CD4-positive, alpha-beta T cell treated with Interferon gamma for 1 hour (primary cell): ENCODE measurements at regions not wholly inside any gene's neighbourhood (a gene's known extent, or its start where the extent isn't known, plus 50 kb on each side); places are given as distances from the start of the nearest gene placed in this dataset.

Source experiments
- DNase-seq: peaks from one replicate; pipeline ENCODE4 v3.0.0-alpha.2; 2020

- DNase-seq: no peak
Observed at GRCh38 chr2:18171191-18172139, 293.0 kb downstream of the KCNS3 start.

GRCh38 chr2:18170642-18171041 lies 292.2 kb downstream of the KCNS3 start:
- no peak for DNase-seq

- no peak for DNase-seq
Observed at GRCh38 chr2:18169893-18170175, 291.4 kb downstream of the KCNS3 start.

GRCh38 chr2:18169121-18169892 lies 290.8 kb downstream of the KCNS3 start:
- no peak for DNase-seq

- no peak for DNase-seq
Observed at GRCh38 chr2:18167871-18168270, 289.4 kb downstream of the KCNS3 start.

GRCh38 chr2:18161681-18162080 lies 283.2 kb downstream of the KCNS3 start:
- DNase-seq: no peak

- no peak for DNase-seq
Observed at GRCh38 chr2:18159896-18160295, 281.4 kb downstream of the KCNS3 start.

- no peak for DNase-seq
Observed at GRCh38 chr2:18156421-18156820, 278.0 kb downstream of the KCNS3 start.

- DNase-seq: no peak
Observed at GRCh38 chr2:18156002-18156401, 277.5 kb downstream of the KCNS3 start.

- no peak for DNase-seq
Observed at GRCh38 chr2:18154812-18155211, 276.3 kb downstream of the KCNS3 start.

GRCh38 chr2:18154259-18154658 lies 275.8 kb downstream of the KCNS3 start:
- DNase-seq: no peak

GRCh38 chr2:18153741-18154140 lies 275.3 kb downstream of the KCNS3 start:
- no peak for DNase-seq

- DNase-seq: no peak
Observed at GRCh38 chr2:18151237-18151636, 272.8 kb downstream of the KCNS3 start.

- DNase-seq: no peak
Observed at GRCh38 chr2:18149660-18150246, 271.3 kb downstream of the KCNS3 start.

GRCh38 chr2:18136881-18137475 lies 258.5 kb downstream of the KCNS3 start:
- DNase-seq: no peak

- DNase-seq: no peak
Observed at GRCh38 chr2:18133310-18133709, 254.8 kb downstream of the KCNS3 start.

GRCh38 chr2:18132697-18133096 lies 254.2 kb downstream of the KCNS3 start:
- DNase-seq: no peak

- DNase-seq: no peak
Observed at GRCh38 chr2:18131761-18132160, 253.3 kb downstream of the KCNS3 start.

- no peak for DNase-seq
Observed at GRCh38 chr2:18129348-18129747, 250.9 kb downstream of the KCNS3 start.

- no peak for DNase-seq
Observed at GRCh38 chr2:18125303-18125702, 246.8 kb downstream of the KCNS3 start.

- no peak for DNase-seq
Observed at GRCh38 chr2:18124116-18124835, 245.8 kb downstream of the KCNS3 start.

GRCh38 chr2:18123577-18123976 lies 245.1 kb downstream of the KCNS3 start:
- no peak for DNase-seq

GRCh38 chr2:18123211-18123570 lies 244.7 kb downstream of the KCNS3 start:
- DNase-seq: no peak
